Natural killer cell (primary cell): ENCODE measurements at regions not wholly inside any gene's neighbourhood (a gene's known extent, or its start where the extent isn't known, plus 50 kb on each side); places are given as distances from the start of the nearest gene placed in this dataset.

Experiments used
- ATAC-seq, 3 donors: fragments of 150-1000 bp in 2 of 3; fragments of 200-7000 bp in 1 of 3; cut with Tn5 transposase; 1 replicate in 1 of 3; 2 replicates in 2 of 3; pipeline ENCODE4 v1.10.0; 2021; ENCODE audit warnings: mild to moderate bottlenecking in 2 of 3, moderate library complexity in 2 of 3
- DNase-seq, 2 donors: peaks; one replicate each; pipeline versions ENCODE4 v3.0.0 to v3.0.0-alpha.2; 2013 to 2021; ENCODE audit warnings: mixed read lengths in 1 of 2
- H3K27ac ChIP-seq: one replicate; pipeline ENCODE4 v1.5.1; 2013; ENCODE audit warnings: mild to moderate bottlenecking, low read length
- H3K27me3 ChIP-seq: one replicate; pipeline ENCODE4 v1.6.1; 2013; ENCODE audit warnings: low read length; ENCODE audit not compliant: control insufficient read depth, insufficient read depth
- H3K36me3 ChIP-seq: one replicate; pipeline ENCODE4 v1.6.1; 2013; ENCODE audit warnings: low read length; ENCODE audit not compliant: control insufficient read depth, insufficient read depth
- H3K4me1 ChIP-seq: one replicate; pipeline ENCODE4 v1.6.1; 2013; ENCODE audit warnings: low read length; ENCODE audit not compliant: control insufficient read depth, insufficient read depth
- H3K4me3 ChIP-seq: one replicate; pipeline ENCODE4 v1.5.1; 2013; ENCODE audit warnings: low read length
- H3K9me3 ChIP-seq: one replicate; pipeline ENCODE4 v1.6.1; 2013; ENCODE audit warnings: low read length; ENCODE audit not compliant: control insufficient read depth, insufficient read depth
- H3K27ac Mint-ChIP-seq, 2 donors: one replicate each; pipeline ENCODE4 v1.8.0; 2022; ENCODE audit warnings: mild to moderate bottlenecking in 2 of 2, mixed read lengths in 2 of 2, moderate library complexity in 1 of 2
- H3K27me3 Mint-ChIP-seq, 2 donors: one replicate each; pipeline ENCODE4 v1.8.0; 2022; ENCODE audit warnings: low read depth in 2 of 2, mixed read lengths in 2 of 2
- H3K36me3 Mint-ChIP-seq: one replicate; pipeline ENCODE4 v1.8.0; 2022; ENCODE audit warnings: mixed read lengths
- H3K4me1 Mint-ChIP-seq, 2 donors: one replicate each; pipeline ENCODE4 v1.8.0; 2022; ENCODE audit warnings: mixed read lengths in 2 of 2
- H3K4me3 Mint-ChIP-seq: one replicate; pipeline ENCODE4 v1.8.0; 2022; ENCODE audit warnings: mild to moderate bottlenecking, moderate library complexity, mixed read lengths
- H3K9me3 Mint-ChIP-seq, 2 donors: one replicate each; pipeline ENCODE4 v1.8.0; 2022; ENCODE audit warnings: mixed read lengths in 2 of 2
- WGBS: methylation state at CpG from one replicate; pipeline ENCODE4 v1.1.7; 2013; ENCODE audit warnings: missing lambda C conversion rate; ENCODE audit not compliant: insufficient coverage; 5-methylcytosine and 5-hydroxymethylcytosine counted together
- intact Hi-C: fragments of 100-400 bp; cut with micrococcal nuclease; formaldehyde crosslinking; loops from one replicate; pipeline ENCODE4 v1.14.2; 2022
- TF ChIP-seq, protein P1 (sequence below): fragments of 200-600 bp; IDR thresholded peaks from one replicate; pipeline ENCODE4 v1.8.0; 2022; ENCODE audit warnings: antibody characterized with exemption

DNA sequence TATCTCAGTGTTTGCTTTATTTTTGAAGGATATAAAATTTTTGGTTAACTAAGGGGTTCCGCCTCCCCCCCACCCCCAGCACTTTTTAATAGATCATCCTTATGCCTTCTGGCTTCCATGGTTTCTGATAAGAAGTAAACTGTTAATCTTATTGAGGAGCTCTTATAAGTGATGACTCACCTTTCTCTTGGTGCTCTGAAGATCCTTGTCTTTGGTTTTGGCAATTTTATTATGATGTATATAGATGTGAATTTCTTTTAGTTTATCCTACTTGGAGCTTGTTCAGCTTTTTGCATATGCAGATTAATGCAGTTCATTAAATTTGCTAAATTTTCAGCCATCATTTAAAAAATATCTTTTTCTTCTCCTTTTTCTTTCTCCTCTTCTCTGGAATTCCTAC lies 91.7 kb upstream of the CTAGE1 start:
- Histone ChIP-seq H3K4me3 (no peak overlapping the region), H3K9me3 (no peaks in the 10 kb centered on the region), H3K27me3 (peaks cover 2% of the 10 kb centered on the region), H3K4me1 (no peaks in the 10 kb centered on the region), H3K36me3 (no peaks in the 10 kb centered on the region), H3K27ac (no peak overlapping the region)
- H3K4me1 Mint-ChIP-seq: peaks cover 9% of the 10 kb centered on the region in 2 donors
- H3K27ac Mint-ChIP-seq: no peak overlapping the region
- no peaks in the 10 kb centered on the region for H3K36me3 Mint-ChIP-seq
- ATAC-seq (no peak), DNase-seq (no peak)
- TF ChIP-seq, protein P1, sequence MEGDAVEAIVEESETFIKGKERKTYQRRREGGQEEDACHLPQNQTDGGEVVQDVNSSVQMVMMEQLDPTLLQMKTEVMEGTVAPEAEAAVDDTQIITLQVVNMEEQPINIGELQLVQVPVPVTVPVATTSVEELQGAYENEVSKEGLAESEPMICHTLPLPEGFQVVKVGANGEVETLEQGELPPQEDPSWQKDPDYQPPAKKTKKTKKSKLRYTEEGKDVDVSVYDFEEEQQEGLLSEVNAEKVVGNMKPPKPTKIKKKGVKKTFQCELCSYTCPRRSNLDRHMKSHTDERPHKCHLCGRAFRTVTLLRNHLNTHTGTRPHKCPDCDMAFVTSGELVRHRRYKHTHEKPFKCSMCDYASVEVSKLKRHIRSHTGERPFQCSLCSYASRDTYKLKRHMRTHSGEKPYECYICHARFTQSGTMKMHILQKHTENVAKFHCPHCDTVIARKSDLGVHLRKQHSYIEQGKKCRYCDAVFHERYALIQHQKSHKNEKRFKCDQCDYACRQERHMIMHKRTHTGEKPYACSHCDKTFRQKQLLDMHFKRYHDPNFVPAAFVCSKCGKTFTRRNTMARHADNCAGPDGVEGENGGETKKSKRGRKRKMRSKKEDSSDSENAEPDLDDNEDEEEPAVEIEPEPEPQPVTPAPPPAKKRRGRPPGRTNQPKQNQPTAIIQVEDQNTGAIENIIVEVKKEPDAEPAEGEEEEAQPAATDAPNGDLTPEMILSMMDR: no peak
- peaks cover 16 to 35% of the 10 kb centered on the region in 2 donors for H3K27me3 Mint-ChIP-seq
- H3K4me3 Mint-ChIP-seq: no peak overlapping the region
- intact Hi-C loops: no loop called here
- H3K9me3 Mint-ChIP-seq: no peaks in the 10 kb centered on the region
- no CpG with 5 or more reads among the region's 1 CpG for WGBS

DNA sequence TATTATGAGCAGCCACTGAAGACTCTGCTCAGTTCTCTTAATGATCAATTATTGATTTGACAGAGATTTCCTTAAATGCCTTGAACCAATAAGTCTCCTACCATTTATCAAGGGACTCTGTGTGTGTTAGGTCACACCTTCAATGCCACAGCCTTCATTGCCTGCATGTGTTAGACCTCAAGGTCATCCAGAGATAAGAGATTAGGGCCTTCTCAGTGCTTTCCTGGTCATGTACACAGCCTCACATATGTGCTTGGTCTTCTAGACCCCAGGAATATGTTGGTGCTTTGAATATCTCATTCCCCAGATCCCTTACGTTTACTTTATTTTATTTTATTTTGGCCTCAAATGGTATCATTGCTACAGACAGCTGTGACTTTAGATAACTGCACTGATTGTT lies 93.0 kb upstream of the CTAGE1 start:
- TF ChIP-seq, protein P1: no peak
- H3K4me1 Mint-ChIP-seq: no peaks in the 10 kb centered on the region
- no peak overlapping the region for H3K27ac Mint-ChIP-seq
- Histone ChIP-seq H3K4me1 (no peaks in the 10 kb centered on the region), H3K4me3 (no peak overlapping the region), H3K27ac (no peak overlapping the region), H3K36me3 (no peaks in the 10 kb centered on the region), H3K9me3 (no peaks in the 10 kb centered on the region), H3K27me3 (peaks cover 2% of the 10 kb centered on the region)
- intact Hi-C loops: no loop called here
- no peak overlapping the region for H3K4me3 Mint-ChIP-seq
- WGBS: no CpG with 5 or more reads among the region's 1 CpG
- peaks cover 21 to 38% of the 10 kb centered on the region in 2 donors for H3K27me3 Mint-ChIP-seq
- no peak for DNase-seq
- no peak for ATAC-seq
- H3K36me3 Mint-ChIP-seq: no peaks in the 10 kb centered on the region
- H3K9me3 Mint-ChIP-seq: no peaks in the 10 kb centered on the region

DNA sequence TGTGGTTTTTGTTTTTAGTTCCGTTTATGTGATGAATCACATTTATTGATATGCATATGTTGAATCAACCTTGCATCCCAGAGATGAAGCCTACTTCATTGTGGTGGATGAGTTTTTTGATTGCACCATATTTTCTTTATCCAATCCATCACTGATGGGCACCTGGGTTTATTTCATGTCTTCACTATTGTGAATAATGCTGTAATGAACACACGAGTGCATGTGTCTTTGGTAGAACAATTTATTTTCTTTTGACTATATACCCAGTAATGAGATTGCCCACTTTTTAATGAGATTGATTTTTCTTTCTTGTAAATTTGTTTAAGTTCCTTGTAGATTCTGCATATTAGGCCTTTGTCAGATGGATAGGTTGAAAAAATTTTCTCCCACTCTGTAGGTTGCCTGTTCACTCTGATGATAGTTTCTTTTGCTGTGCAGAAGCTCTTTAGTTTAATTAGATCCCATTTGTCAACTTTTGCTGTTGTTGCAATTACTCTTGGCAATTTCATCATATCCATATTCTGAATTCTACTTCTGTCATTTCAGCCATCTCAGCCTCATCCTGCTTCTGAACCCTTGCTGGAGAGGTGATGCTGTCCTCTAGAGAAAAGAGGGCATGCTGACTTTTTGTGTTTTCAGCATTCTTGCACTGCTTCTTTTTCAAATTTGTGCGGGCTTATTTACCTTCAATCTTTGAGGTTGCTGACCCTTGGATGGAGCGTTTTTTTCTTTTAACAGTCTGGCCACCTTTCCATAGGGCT lies 96.2 kb upstream of the CTAGE1 start:
- H3K27ac Mint-ChIP-seq: no peak overlapping the region
- H3K36me3 Mint-ChIP-seq: no peaks in the 10 kb centered on the region
- 92% methylated on average over 2 of the region's 4 CpGs for WGBS
- intact Hi-C loops: no loop called here
- H3K4me3 Mint-ChIP-seq: no peak overlapping the region
- no peak for ATAC-seq
- H3K27me3 Mint-ChIP-seq: peaks cover 22 to 48% of the 10 kb centered on the region in 2 donors
- Histone ChIP-seq H3K9me3 (no peaks in the 10 kb centered on the region), H3K4me3 (no peak overlapping the region), H3K27ac (no peak overlapping the region), H3K27me3 (peaks cover 3% of the 10 kb centered on the region), H3K36me3 (no peaks in the 10 kb centered on the region), H3K4me1 (no peaks in the 10 kb centered on the region)
- H3K9me3 Mint-ChIP-seq: no peaks in the 10 kb centered on the region
- TF ChIP-seq, protein P1: no peak
- no peak for DNase-seq
- H3K4me1 Mint-ChIP-seq: no peaks in the 10 kb centered on the region

DNA sequence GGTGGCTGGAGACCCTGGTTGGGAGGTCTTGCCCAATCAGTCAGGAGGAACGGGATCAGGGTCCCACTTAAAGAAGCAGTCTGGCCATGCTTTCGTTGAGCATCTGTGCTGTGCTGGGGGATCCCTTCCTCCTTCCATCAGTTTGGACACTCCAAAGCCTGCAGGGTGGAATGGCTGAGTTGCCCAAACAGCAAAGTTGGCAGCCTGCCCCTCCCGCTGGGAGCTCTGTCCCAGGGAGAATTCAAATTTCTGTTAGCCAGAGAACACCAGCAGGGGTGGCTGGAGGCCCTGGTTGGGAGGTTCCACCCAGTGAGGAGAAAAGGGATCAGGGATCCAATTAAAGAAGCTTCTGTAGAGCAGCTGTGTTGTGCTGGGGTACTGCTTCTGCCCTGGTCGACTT lies 96.9 kb upstream of the CTAGE1 start:
- H3K4me3 ChIP-seq: no peak overlapping the region
- Mint-ChIP-seq H3K4me1 (no peaks in the 10 kb centered on the region), H3K9me3 (no peaks in the 10 kb centered on the region), H3K27ac (no peak overlapping the region), H3K36me3 (no peaks in the 10 kb centered on the region), H3K27me3 (peaks cover 24 to 42% of the 10 kb centered on the region in 2 donors), H3K4me3 (no peak overlapping the region)
- TF ChIP-seq, protein P1: no peak
- H3K27ac ChIP-seq: no peak overlapping the region
- intact Hi-C loops: no loop called here
- DNase-seq (no peak), ATAC-seq (no peak)
- no peaks in the 10 kb centered on the region for H3K36me3 ChIP-seq
- H3K9me3 ChIP-seq: no peaks in the 10 kb centered on the region
- peaks cover 3% of the 10 kb centered on the region for H3K27me3 ChIP-seq
- WGBS: 82% methylated on average over 4 of the region's 4 CpGs
- H3K4me1 ChIP-seq: no peaks in the 10 kb centered on the region
